ENCODE measurements at regions not wholly inside any gene's neighbourhood (a gene's known extent, or its start where the extent isn't known, plus 50 kb on each side); places are given as distances from the start of the nearest gene placed in this dataset.

- TF ChIP-seq POLR2AphosphoS5 (IDR thresholded peaks at IDR 0.05; ENCODE audit: borderline replicate concordance, low read depth, low read length) (no peak), EZH2 (IDR thresholded peaks at IDR 0.05) (no peak)
Observed at GRCh38 chr4:45693746-45694145, 430.1 kb downstream of the GABRG1 start.
